H9 (cell line): ENCODE measurements at regions not wholly inside any gene's neighbourhood (a gene's known extent, or its start where the extent isn't known, plus 50 kb on each side); places are given as distances from the start of the nearest gene placed in this dataset.

Experiments
- DNase-seq: peaks from one replicate; pipeline ENCODE4 v3.0.0-alpha.2; 2017
- H2AFZ ChIP-seq: one replicate; pipeline ENCODE4 v1.6.1; 2013; ENCODE audit warnings: mild to moderate bottlenecking, low read length, control low read depth, moderate library complexity
- H2AK5ac ChIP-seq: 2 replicates; pipeline ENCODE4 v1.6.1; 2013; ENCODE audit warnings: low read length, control low read depth, mixed read lengths; ENCODE audit not compliant: insufficient read length
- H2BK120ac ChIP-seq: one replicate; pipeline ENCODE4 v1.6.1; 2013; ENCODE audit warnings: low read depth, mild to moderate bottlenecking, low read length, control low read depth, inconsistent platforms; ENCODE audit not compliant: poor library complexity, severe bottlenecking
- H2BK12ac ChIP-seq: 2 replicates; pipeline ENCODE4 v1.6.1; 2013; ENCODE audit warnings: low read length, control low read depth, mixed read lengths, low read depth; ENCODE audit not compliant: insufficient read length
- H2BK15ac ChIP-seq: 2 replicates; pipeline ENCODE4 v1.6.1; 2013; ENCODE audit warnings: low read depth, low read length, control low read depth
- H2BK20ac ChIP-seq: one replicate; pipeline ENCODE4 v1.6.1; 2013; ENCODE audit warnings: low read depth, mild to moderate bottlenecking, low read length, control low read depth, inconsistent platforms; ENCODE audit not compliant: poor library complexity, severe bottlenecking
- H2BK5ac ChIP-seq: 2 replicates; pipeline ENCODE4 v1.6.1; 2013; ENCODE audit warnings: low read length, control low read depth, mixed read lengths; ENCODE audit not compliant: insufficient read length
- H3K14ac ChIP-seq: 2 replicates; pipeline ENCODE4 v1.6.1; 2013; ENCODE audit warnings: low read length, control low read depth; ENCODE audit not compliant: insufficient read depth
- H3K18ac ChIP-seq: 2 replicates; pipeline ENCODE4 v1.6.1; 2013; ENCODE audit warnings: low read depth, mild to moderate bottlenecking, mixed read lengths, low read length, control low read depth; ENCODE audit not compliant: insufficient read length
- H3K23ac ChIP-seq: 2 replicates; pipeline ENCODE4 v1.6.1; 2013; ENCODE audit warnings: low read length, control low read depth, mixed read lengths, low read depth; ENCODE audit not compliant: insufficient read length
- H3K23me2 ChIP-seq: 2 replicates; pipeline ENCODE4 v1.6.1; 2013; ENCODE audit warnings: low read depth, mild to moderate bottlenecking, mixed read lengths, low read length, control low read depth; ENCODE audit not compliant: insufficient read length, poor library complexity, severe bottlenecking
- H3K27ac ChIP-seq: 2 replicates; pipeline ENCODE4 v1.5.1; 2013; ENCODE audit warnings: low read length, control low read depth, mixed read lengths, low read depth; ENCODE audit not compliant: insufficient read length
- H3K27me3 ChIP-seq: 2 replicates; pipeline ENCODE4 v1.6.1; 2013; ENCODE audit warnings: low read length, control low read depth, inconsistent platforms; ENCODE audit not compliant: insufficient read depth
- H3K4ac ChIP-seq: 2 replicates; pipeline ENCODE4 v1.6.1; 2013; ENCODE audit warnings: low read depth, mild to moderate bottlenecking, control low read depth, inconsistent platforms, low read length, moderate library complexity
- H3K4me1 ChIP-seq: 2 replicates; pipeline ENCODE4 v1.6.1; 2013; ENCODE audit warnings: low read length, control low read depth, inconsistent platforms; ENCODE audit not compliant: insufficient read depth
- H3K4me2 ChIP-seq: 2 replicates; pipeline ENCODE4 v1.6.1; 2013; ENCODE audit warnings: low read length, control low read depth, mixed read lengths; ENCODE audit not compliant: insufficient read length, insufficient read depth
- H3K56ac ChIP-seq: 2 replicates; pipeline ENCODE4 v1.6.1; 2013; ENCODE audit warnings: low read depth, mild to moderate bottlenecking, mixed read lengths, low read length, control low read depth; ENCODE audit not compliant: insufficient read length
- H3K79me1 ChIP-seq: 2 replicates; pipeline ENCODE4 v1.6.1; 2013; ENCODE audit warnings: low read depth, mild to moderate bottlenecking, moderate library complexity, low read length, control low read depth, inconsistent platforms; ENCODE audit not compliant: insufficient read depth, poor library complexity, severe bottlenecking
- H3K79me2 ChIP-seq: 2 replicates; pipeline ENCODE4 v1.6.1; 2013; ENCODE audit warnings: low read length, control low read depth, inconsistent platforms; ENCODE audit not compliant: insufficient read depth
- H3K9ac ChIP-seq: 2 replicates; pipeline ENCODE4 v1.6.1; 2013; ENCODE audit warnings: low read length, control low read depth, mixed read lengths; ENCODE audit not compliant: insufficient read length; ENCODE audit errors: extremely low read depth
- H3K9me3 ChIP-seq: one replicate; pipeline ENCODE4 v1.6.1; 2013; ENCODE audit warnings: low read depth, low read length, inconsistent platforms; ENCODE audit not compliant: control insufficient read depth
- H3T11ph ChIP-seq: one replicate; pipeline ENCODE4 v1.6.1; 2013; ENCODE audit warnings: mild to moderate bottlenecking, low read length, control low read depth, inconsistent platforms
- H4K20me1 ChIP-seq: one replicate; pipeline ENCODE4 v1.6.1; 2013; ENCODE audit not compliant: control insufficient read depth, insufficient read length, insufficient read depth
- H4K5ac ChIP-seq: 2 replicates; pipeline ENCODE4 v1.6.1; 2013; ENCODE audit warnings: low read depth, mild to moderate bottlenecking, mixed read lengths, low read length, control low read depth; ENCODE audit not compliant: insufficient read length
- H4K8ac ChIP-seq: replicated peaks from 2 replicates; pipeline ENCODE4 v1.6.1; 2013; ENCODE audit warnings: low read length, control low read depth, mixed read lengths, low read depth; ENCODE audit not compliant: insufficient read length
- H4K91ac ChIP-seq: 2 replicates; pipeline ENCODE4 v1.6.1; 2013; ENCODE audit warnings: low read depth, mild to moderate bottlenecking, moderate library complexity, mixed read lengths, low read length, control low read depth; ENCODE audit not compliant: insufficient read length
- H3K27ac Mint-ChIP-seq, 3 experiments: 2 replicates in 2 of 3; 3 replicates in 1 of 3; pipeline ENCODE4 v1.8.0; 2020 to 2021; ENCODE audit warnings: mixed read lengths in 3 of 3, mild to moderate bottlenecking in 1 of 3, moderate library complexity in 1 of 3
- H3K27me3 Mint-ChIP-seq: 2 replicates; pipeline ENCODE4 v1.8.0; 2021; ENCODE audit warnings: low read depth, mild to moderate bottlenecking, moderate library complexity, mixed read lengths
- H3K36me3 Mint-ChIP-seq, 3 experiments: 2 replicates in 2 of 3; 3 replicates in 1 of 3; pipeline ENCODE4 v1.8.0; 2020 to 2021; ENCODE audit warnings: low read depth in 3 of 3, mixed read lengths in 3 of 3; ENCODE audit not compliant: insufficient read depth in 1 of 3
- H3K4me1 Mint-ChIP-seq, 2 experiments: 2 replicates each; pipeline ENCODE4 v1.8.0; 2020; ENCODE audit warnings: mixed read lengths in 2 of 2
- H3K4me3 Mint-ChIP-seq, 2 experiments: 2 replicates in 1 of 2; 3 replicates in 1 of 2; pipeline ENCODE4 v1.8.0; 2020 to 2021; ENCODE audit warnings: mild to moderate bottlenecking in 2 of 2, mixed read lengths in 2 of 2, moderate library complexity in 1 of 2
- H3K9me3 Mint-ChIP-seq, 2 experiments: 2 replicates in 1 of 2; 3 replicates in 1 of 2; pipeline ENCODE4 v1.8.0; 2020; ENCODE audit warnings: mild to moderate bottlenecking in 2 of 2, mixed read lengths in 2 of 2, moderate library complexity in 1 of 2
- WGBS: extraction: QIAGEN DNeasy Blood & Tissue Kit; methylation state at CpG from one replicate; pipeline ENCODE4 v1.1.7; 2013; ENCODE audit warnings: missing lambda C conversion rate, low lambda C conversion rate, mixed read lengths; ENCODE audit not compliant: insufficient read length; ENCODE audit errors: extremely low coverage; 5-methylcytosine and 5-hydroxymethylcytosine counted together
- TF ChIP-seq, protein P1 (sequence below): fragments of 200-600 bp; sonication (generic); conservative IDR thresholded peaks from 3 replicates; pipeline ENCODE4 v1.8.0; 2021; ENCODE audit warnings: antibody characterized with exemption, mild to moderate bottlenecking

DNA sequence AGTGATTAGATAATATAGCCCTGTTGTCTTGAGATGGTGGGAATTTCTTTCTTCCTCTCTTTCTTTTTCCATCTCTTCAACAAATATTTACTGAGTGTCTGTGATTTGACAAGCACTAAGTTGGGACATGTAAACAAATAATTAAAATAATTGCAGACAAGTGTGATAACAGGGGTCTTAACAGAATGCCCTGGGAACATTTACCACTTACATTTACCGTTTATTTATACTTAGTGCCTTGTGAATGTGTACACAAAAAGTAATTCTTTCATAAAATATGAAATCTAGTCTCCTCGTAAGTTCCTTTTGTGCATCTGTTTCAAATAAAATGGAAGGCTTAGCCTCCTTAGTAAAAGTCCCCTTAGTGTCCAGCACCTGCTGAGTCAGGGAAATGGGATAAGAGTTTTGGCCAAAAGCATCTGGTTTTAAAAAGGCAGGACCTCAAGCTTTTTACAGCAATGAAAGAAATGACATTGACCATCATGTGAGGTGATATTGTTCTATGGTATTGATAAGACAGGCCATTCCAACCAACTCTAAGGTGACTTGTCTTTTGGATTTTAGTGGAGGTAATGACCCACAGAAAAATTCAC is 188.2 kb downstream of the HS3ST3B1 start:
- H3K4ac ChIP-seq, result no peak overlapping the region
- DNase-seq, result no peak
- Mint-ChIP-seq H3K4me3 (no peak overlapping the region), H3K27me3 (no peaks in the 10 kb centered on the region), H3K9me3 (no peaks in the 10 kb centered on the region), H3K36me3 (no peaks in the 10 kb centered on the region), H3K4me1 (peaks cover 8% of the 10 kb centered on the region in 2 experiments), H3K27ac (no peak overlapping the region)
- H3T11ph ChIP-seq, result no peak overlapping the region
- no peaks in the 10 kb centered on the region for H3K79me1 ChIP-seq
- no peak overlapping the region for H2BK20ac ChIP-seq
- no peaks in the 10 kb centered on the region for H3K9me3 ChIP-seq
- H2AK5ac ChIP-seq, result no peak overlapping the region
- H2BK12ac ChIP-seq, result no peak overlapping the region
- no peak overlapping the region for H2BK120ac ChIP-seq
- no peak overlapping the region for H3K14ac ChIP-seq
- H3K27me3 ChIP-seq, result no peaks in the 10 kb centered on the region
- no peak overlapping the region for H3K27ac ChIP-seq
- no peak overlapping the region for H3K9ac ChIP-seq
- H3K23ac ChIP-seq, result no peak overlapping the region
- H4K91ac ChIP-seq, result no peak overlapping the region
- H3K4me2 ChIP-seq, result no peak overlapping the region
- H3K79me2 ChIP-seq, result no peaks in the 10 kb centered on the region
- H4K20me1 ChIP-seq, result no peaks in the 10 kb centered on the region
- no peak overlapping the region for H3K18ac ChIP-seq
- no peak overlapping the region for H4K5ac ChIP-seq
- no peak overlapping the region for H4K8ac ChIP-seq
- no peaks in the 10 kb centered on the region for H3K23me2 ChIP-seq
- no peak overlapping the region for H2BK5ac ChIP-seq
- H2AFZ ChIP-seq, result no peak overlapping the region
- no CpG with 5 or more reads among the region's 2 CpGs for WGBS
- TF ChIP-seq, protein P1, sequence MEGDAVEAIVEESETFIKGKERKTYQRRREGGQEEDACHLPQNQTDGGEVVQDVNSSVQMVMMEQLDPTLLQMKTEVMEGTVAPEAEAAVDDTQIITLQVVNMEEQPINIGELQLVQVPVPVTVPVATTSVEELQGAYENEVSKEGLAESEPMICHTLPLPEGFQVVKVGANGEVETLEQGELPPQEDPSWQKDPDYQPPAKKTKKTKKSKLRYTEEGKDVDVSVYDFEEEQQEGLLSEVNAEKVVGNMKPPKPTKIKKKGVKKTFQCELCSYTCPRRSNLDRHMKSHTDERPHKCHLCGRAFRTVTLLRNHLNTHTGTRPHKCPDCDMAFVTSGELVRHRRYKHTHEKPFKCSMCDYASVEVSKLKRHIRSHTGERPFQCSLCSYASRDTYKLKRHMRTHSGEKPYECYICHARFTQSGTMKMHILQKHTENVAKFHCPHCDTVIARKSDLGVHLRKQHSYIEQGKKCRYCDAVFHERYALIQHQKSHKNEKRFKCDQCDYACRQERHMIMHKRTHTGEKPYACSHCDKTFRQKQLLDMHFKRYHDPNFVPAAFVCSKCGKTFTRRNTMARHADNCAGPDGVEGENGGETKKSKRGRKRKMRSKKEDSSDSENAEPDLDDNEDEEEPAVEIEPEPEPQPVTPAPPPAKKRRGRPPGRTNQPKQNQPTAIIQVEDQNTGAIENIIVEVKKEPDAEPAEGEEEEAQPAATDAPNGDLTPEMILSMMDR, result no peak
- H3K4me1 ChIP-seq, result no peaks in the 10 kb centered on the region
- no peak overlapping the region for H2BK15ac ChIP-seq
- no peak overlapping the region for H3K56ac ChIP-seq
